MCF 10A (cell line): ENCODE measurements at regions not wholly inside any gene's neighbourhood (a gene's known extent, or its start where the extent isn't known, plus 50 kb on each side); places are given as distances from the start of the nearest gene placed in this dataset.
"Not testable (repeated sequence)": the region's sequence is repeated elsewhere in the genome, so short reads cannot be mapped to it uniquely, and the experiment has no call there.

Experiments
- BruUV-seq: library from RNA; stranded (reverse); fragments of 400-500 nt; replicated peaks from 2 replicates; lab custom pipeline; 2021; lab: Mats Ljungman, UMichigan
- CTCF ChIA-PET: fragments of 300-600 bp; sonication (Branson Sonifier 250); formaldehyde crosslinking; extraction: SDS; loops from one replicate; lab custom pipeline; 2021; ENCODE audit warnings: antibody characterized with exemption, inconsistent platforms; lab: Yijun Ruan, JAX
- POLR2A ChIA-PET: fragments of 300-600, 350-650 bp; sonication (Branson Sonifier 250); formaldehyde crosslinking; extraction: SDS; loops from one replicate; lab custom pipeline; 2020; ENCODE audit warnings: antibody characterized with exemption, inconsistent platforms; lab: Yijun Ruan, JAX
- DNase-seq: peaks from one replicate; pipeline ENCODE4 v3.0.0-alpha.2; 2018; ENCODE audit not compliant: unreplicated experiment
- H3K27ac Mint-ChIP-seq: one replicate; pipeline ENCODE4 v1.8.0; 2022; ENCODE audit warnings: mild to moderate bottlenecking, low read depth, mixed read lengths; ENCODE audit not compliant: unreplicated experiment
- H3K27me3 Mint-ChIP-seq: one replicate; pipeline ENCODE4 v1.8.0; 2022; ENCODE audit warnings: mixed read lengths; ENCODE audit not compliant: insufficient read depth, unreplicated experiment
- H3K36me3 Mint-ChIP-seq: one replicate; pipeline ENCODE4 v1.8.0; 2022; ENCODE audit warnings: mild to moderate bottlenecking, moderate library complexity, mixed read lengths; ENCODE audit not compliant: insufficient read depth, unreplicated experiment
- H3K4me1 Mint-ChIP-seq: one replicate; pipeline ENCODE4 v1.8.0; 2022; ENCODE audit warnings: mixed read lengths; ENCODE audit not compliant: insufficient read depth, unreplicated experiment
- H3K4me3 Mint-ChIP-seq: one replicate; pipeline ENCODE4 v1.8.0; 2022; ENCODE audit warnings: mild to moderate bottlenecking, moderate library complexity, mixed read lengths; ENCODE audit not compliant: unreplicated experiment
- H3K9me3 Mint-ChIP-seq: one replicate; pipeline ENCODE4 v1.8.0; 2022; ENCODE audit warnings: mixed read lengths; ENCODE audit not compliant: unreplicated experiment
- intact Hi-C: fragments of 100-400 bp; cut with micrococcal nuclease; formaldehyde crosslinking; loops from 2 replicates; pipeline ENCODE4 v1.14.1; 2022
- TF ChIP-seq, protein P1 (sequence below): fragments of 200-600 bp; IDR thresholded peaks from one replicate; pipeline ENCODE4 v1.8.0; 2022; ENCODE audit warnings: antibody characterized with exemption, mild to moderate bottlenecking; ENCODE audit not compliant: unreplicated experiment

GRCh38 chr3:69683082-69683806 lies 56.0 kb upstream of the MITF start:
- DNase-seq, result no peak
- H3K27me3 Mint-ChIP-seq, result no peaks in the 10 kb centered on the region
- no TSS peak for BruUV-seq
- ChIA-PET CTCF (interaction anchor here (0.7 to 1.3 kb wide), 4 partner anchors 8 to 212 kb away, joined by 3 to 6 read pairs (median 3); no protein-coding TSS in a partner anchor), POLR2A (interaction anchor here (1.0 kb wide), 1 partner anchor 523 kb away, joined by 3 read pairs; no protein-coding TSS in a partner anchor)
- H3K4me1 Mint-ChIP-seq, result no peaks in the 10 kb centered on the region
- no peak overlapping the region for H3K27ac Mint-ChIP-seq
- H3K36me3 Mint-ChIP-seq, result no peaks in the 10 kb centered on the region
- intact Hi-C loops, result no loop called here
- no peaks in the 10 kb centered on the region for H3K9me3 Mint-ChIP-seq
- H3K4me3 Mint-ChIP-seq, result no peak overlapping the region
- TF ChIP-seq, protein P1, sequence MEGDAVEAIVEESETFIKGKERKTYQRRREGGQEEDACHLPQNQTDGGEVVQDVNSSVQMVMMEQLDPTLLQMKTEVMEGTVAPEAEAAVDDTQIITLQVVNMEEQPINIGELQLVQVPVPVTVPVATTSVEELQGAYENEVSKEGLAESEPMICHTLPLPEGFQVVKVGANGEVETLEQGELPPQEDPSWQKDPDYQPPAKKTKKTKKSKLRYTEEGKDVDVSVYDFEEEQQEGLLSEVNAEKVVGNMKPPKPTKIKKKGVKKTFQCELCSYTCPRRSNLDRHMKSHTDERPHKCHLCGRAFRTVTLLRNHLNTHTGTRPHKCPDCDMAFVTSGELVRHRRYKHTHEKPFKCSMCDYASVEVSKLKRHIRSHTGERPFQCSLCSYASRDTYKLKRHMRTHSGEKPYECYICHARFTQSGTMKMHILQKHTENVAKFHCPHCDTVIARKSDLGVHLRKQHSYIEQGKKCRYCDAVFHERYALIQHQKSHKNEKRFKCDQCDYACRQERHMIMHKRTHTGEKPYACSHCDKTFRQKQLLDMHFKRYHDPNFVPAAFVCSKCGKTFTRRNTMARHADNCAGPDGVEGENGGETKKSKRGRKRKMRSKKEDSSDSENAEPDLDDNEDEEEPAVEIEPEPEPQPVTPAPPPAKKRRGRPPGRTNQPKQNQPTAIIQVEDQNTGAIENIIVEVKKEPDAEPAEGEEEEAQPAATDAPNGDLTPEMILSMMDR, result no peak

GRCh38 chr3:69677456-69677855 lies 61.8 kb upstream of the MITF start:
- CTCF ChIA-PET, result interaction anchor here (0.7 to 0.8 kb wide), 2 partner anchors 11 to 556 kb away, joined by 3 read pairs; no protein-coding TSS in a partner anchor
- BruUV-seq, result not testable (repeated sequence)

DNA sequence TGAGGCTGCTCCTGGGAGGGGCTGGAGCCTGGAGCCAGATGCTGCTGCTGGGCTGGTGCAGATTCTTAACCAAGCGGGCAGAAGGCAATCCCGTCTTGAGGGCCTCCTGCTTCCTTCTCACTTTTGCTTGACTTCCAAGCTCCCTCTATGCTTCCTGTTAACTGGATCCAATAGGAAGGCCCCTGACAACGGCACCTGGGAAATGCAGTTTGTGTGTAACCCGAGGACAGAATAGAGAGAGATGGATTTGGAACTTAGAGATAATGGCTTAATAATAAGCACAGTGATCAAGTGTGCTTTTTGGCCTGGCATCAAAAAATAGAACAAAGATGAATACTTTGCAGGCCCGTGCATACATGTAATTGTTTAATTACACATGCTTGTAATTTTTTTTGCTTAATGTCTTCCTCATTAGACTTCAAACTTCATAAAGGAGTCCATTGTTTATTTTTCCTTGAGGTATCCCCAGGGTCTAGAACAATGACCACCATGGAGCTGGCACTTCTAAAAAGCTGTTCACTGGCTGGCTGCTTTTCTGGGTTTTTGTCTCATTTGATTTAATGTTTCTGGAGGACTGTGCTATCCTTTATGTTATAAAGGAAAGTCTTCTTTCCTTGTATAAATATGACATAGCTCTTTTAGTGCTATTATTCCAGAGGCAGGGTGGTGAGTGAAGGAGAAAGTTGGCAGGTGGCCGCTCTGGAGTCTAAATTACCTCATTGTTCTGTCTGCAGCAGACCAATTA lies 63.3 kb upstream of the MITF start:
- Mint-ChIP-seq H3K4me3 (no peak overlapping the region), H3K36me3 (no peaks in the 10 kb centered on the region), H3K4me1 (no peaks in the 10 kb centered on the region), H3K9me3 (no peaks in the 10 kb centered on the region), H3K27ac (no peak overlapping the region), H3K27me3 (no peaks in the 10 kb centered on the region)
- BruUV-seq, result no TSS peak
- TF ChIP-seq, protein P1, result no peak
- CTCF ChIA-PET, result interaction anchor here (0.6 to 9.1 kb wide), 7 partner anchors 16 to 515 kb away, joined by 3 to 96 read pairs (median 6); no protein-coding TSS in a partner anchor
- intact Hi-C loops, result no loop called here
- no peak for DNase-seq
- POLR2A ChIA-PET, result no interaction called here

More at GRCh38 chr3:69677456-69677855, 61.8 kb upstream of the MITF start:
- H3K4me3 Mint-ChIP-seq, DNase-seq, H3K27me3 Mint-ChIP-seq, H3K4me1 Mint-ChIP-seq, H3K36me3 Mint-ChIP-seq, H3K27ac Mint-ChIP-seq, H3K9me3 Mint-ChIP-seq, intact Hi-C loops, POLR2A ChIA-PET: not testable (repeated sequence)

DNA sequence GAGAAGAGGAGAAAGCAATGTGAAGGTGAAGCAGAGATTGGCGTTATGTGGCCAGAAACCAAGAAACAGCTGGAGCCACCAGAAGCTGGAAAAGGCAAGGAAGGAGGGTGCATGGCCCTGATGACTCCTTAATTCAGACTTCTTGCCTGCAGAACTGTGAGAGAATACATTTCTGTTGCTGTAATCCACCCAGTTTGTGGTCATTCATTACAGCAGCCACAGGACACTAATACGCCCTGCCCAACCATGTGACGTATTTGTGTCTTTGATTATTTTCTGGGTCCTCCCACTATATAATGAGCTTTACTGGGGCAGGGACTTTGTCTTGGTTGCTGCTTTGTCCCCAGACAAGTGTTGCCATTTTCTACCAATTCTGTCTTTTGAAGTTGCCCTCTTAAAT lies 64.5 kb upstream of the MITF start:
- Mint-ChIP-seq H3K4me3 (no peak overlapping the region), H3K27me3 (no peaks in the 10 kb centered on the region), H3K36me3 (no peaks in the 10 kb centered on the region), H3K27ac (no peak overlapping the region), H3K4me1 (peaks cover 3% of the 10 kb centered on the region), H3K9me3 (no peaks in the 10 kb centered on the region)
- POLR2A ChIA-PET, result no interaction called here
- intact Hi-C loops, result loop anchor here (5.0 kb wide), 1 partner anchor 247 kb away; no protein-coding TSS in a partner anchor
- no TSS peak for BruUV-seq
- TF ChIP-seq, protein P1, result no peak
- no peak for DNase-seq
- CTCF ChIA-PET, result interaction anchor here (0.6 to 9.1 kb wide), 9 partner anchors 17 to 645 kb away, joined by 3 to 96 read pairs (median 3); no protein-coding TSS in a partner anchor
